Esophagus (tissue), 2 donors: ENCODE measurements at regions not wholly inside any gene's neighbourhood (a gene's known extent, or its start where the extent isn't known, plus 50 kb on each side); places are given as distances from the start of the nearest gene placed in this dataset.

Experiments
- H3K27ac ChIP-seq, 2 donors: one replicate each; pipeline ENCODE4 v1.5.1; 2013; ENCODE audit warnings: low read depth in 2 of 2, mild to moderate bottlenecking in 2 of 2, inconsistent platforms in 1 of 2, low read length in 1 of 2, moderate library complexity in 1 of 2
- H3K27me3 ChIP-seq, 2 donors: one replicate each; pipeline ENCODE4 v1.6.1; 2013; ENCODE audit warnings: low read length in 2 of 2, control low read depth in 1 of 2, mild to moderate bottlenecking in 1 of 2; ENCODE audit not compliant: insufficient read depth in 2 of 2, control insufficient read depth in 1 of 2
- H3K36me3 ChIP-seq, 2 donors: one replicate each; pipeline ENCODE4 v1.6.1; 2013; ENCODE audit warnings: low read length in 1 of 2; ENCODE audit not compliant: control insufficient read depth in 2 of 2, insufficient read depth in 2 of 2
- H3K4me1 ChIP-seq, 2 donors: one replicate each; pipeline ENCODE4 v1.6.1; 2013; ENCODE audit warnings: low read length in 1 of 2; ENCODE audit not compliant: control insufficient read depth in 2 of 2, insufficient read depth in 2 of 2
- H3K4me3 ChIP-seq, 2 donors: one replicate each; pipeline ENCODE4 v1.5.1; 2013; ENCODE audit warnings: low read length in 2 of 2, mild to moderate bottlenecking in 2 of 2, low read depth in 1 of 2, moderate library complexity in 1 of 2
- H3K9me3 ChIP-seq, 2 donors: one replicate each; pipeline ENCODE4 v1.6.1; 2013; ENCODE audit warnings: mild to moderate bottlenecking in 2 of 2, low read depth in 1 of 2, low read length in 1 of 2, moderate library complexity in 1 of 2; ENCODE audit not compliant: control insufficient read depth in 2 of 2, insufficient read depth in 1 of 2
- WGBS, 2 donors: extraction: QIAGEN DNeasy Blood & Tissue Kit; methylation state at CpG; one replicate each; pipeline ENCODE4 v1.1.7; 2013; 5-methylcytosine and 5-hydroxymethylcytosine counted together
- donor health status: healthy with polysubstance abuse.
- donor health status: Bipolar disorder and iron deficiency.

GRCh38 chr9:105968811-105969466, 274.6 kb downstream of the TMEM38B start:
- no peaks in the 10 kb centered on the region for H3K9me3 ChIP-seq
- H3K36me3 ChIP-seq, result no peaks in the 10 kb centered on the region
- no peaks in the 10 kb centered on the region for H3K27me3 ChIP-seq
- no peak overlapping the region for H3K27ac ChIP-seq
- no peaks in the 10 kb centered on the region for H3K4me1 ChIP-seq
- no peak overlapping the region for H3K4me3 ChIP-seq
- 91 to 93% methylated on average over 4 of the region's 4 CpGs for WGBS, 2 donors

- H3K4me3 ChIP-seq, result no peak overlapping the region
- WGBS, 2 donors, result 52 to 59% methylated on average over 1 of the region's 1 CpG
- H3K27ac ChIP-seq, result no peak overlapping the region
These were observed 275.3 kb downstream of the TMEM38B start for GRCh38 chr9:105969636-105970035.

GRCh38 chr9:105971986-105972385, 277.6 kb downstream of the TMEM38B start:
- H3K4me3 ChIP-seq, result no peak overlapping the region
- no peaks in the 10 kb centered on the region for H3K36me3 ChIP-seq
- 44 to 55% methylated on average over 2 of the region's 2 CpGs for WGBS, 2 donors
- no peaks in the 10 kb centered on the region for H3K27me3 ChIP-seq
- no peaks in the 10 kb centered on the region for H3K4me1 ChIP-seq
- H3K27ac ChIP-seq, result no peak overlapping the region
- H3K9me3 ChIP-seq, result no peaks in the 10 kb centered on the region

More at GRCh38 chr9:105969636-105970035, 275.3 kb downstream of the TMEM38B start:
- H3K4me1 ChIP-seq, result no peaks in the 10 kb centered on the region
- no peaks in the 10 kb centered on the region for H3K9me3 ChIP-seq
- H3K27me3 ChIP-seq, result no peaks in the 10 kb centered on the region
- no peaks in the 10 kb centered on the region for H3K36me3 ChIP-seq

- H3K4me3 ChIP-seq, result no peak overlapping the region
These were observed 278.3 kb downstream of the TMEM38B start for GRCh38 chr9:105972466-105973204.

GRCh38 chr9:105973951-105974351, 279.6 kb downstream of the TMEM38B start:
- Histone ChIP-seq H3K4me1 (no peaks in the 10 kb centered on the region), H3K27ac (no peak overlapping the region), H3K4me3 (no peak overlapping the region), H3K27me3 (no peaks in the 10 kb centered on the region), H3K36me3 (no peaks in the 10 kb centered on the region), H3K9me3 (no peaks in the 10 kb centered on the region)
- 59 to 71% methylated on average over 3 of the region's 3 CpGs for WGBS, 2 donors

More at GRCh38 chr9:105972466-105973204, 278.3 kb downstream of the TMEM38B start:
- no peaks in the 10 kb centered on the region for H3K27me3 ChIP-seq
- 62 to 69% methylated on average over 6 of the region's 6 CpGs for WGBS, 2 donors
- no peaks in the 10 kb centered on the region for H3K36me3 ChIP-seq
- H3K27ac ChIP-seq, result no peak overlapping the region
- H3K4me1 ChIP-seq, result no peaks in the 10 kb centered on the region
- no peaks in the 10 kb centered on the region for H3K9me3 ChIP-seq

GRCh38 chr9:105975886-105976645, 281.7 kb downstream of the TMEM38B start:
- H3K27me3 ChIP-seq, result no peaks in the 10 kb centered on the region
- no peaks in the 10 kb centered on the region for H3K36me3 ChIP-seq
- H3K4me3 ChIP-seq, result no peak overlapping the region
- H3K27ac ChIP-seq, result no peak overlapping the region
- WGBS, 2 donors, result 68 to 71% methylated on average over 14 of the region's 14 CpGs
- no peaks in the 10 kb centered on the region for H3K9me3 ChIP-seq
- H3K4me1 ChIP-seq, result no peaks in the 10 kb centered on the region

GRCh38 chr9:105978336-105978735, 284.0 kb downstream of the TMEM38B start:
- no peak overlapping the region for H3K4me3 ChIP-seq
- H3K36me3 ChIP-seq, result no peaks in the 10 kb centered on the region
- H3K4me1 ChIP-seq, result no peaks in the 10 kb centered on the region
- WGBS, 2 donors, result 65 to 66% methylated on average over 7 of the region's 7 CpGs
- no peaks in the 10 kb centered on the region for H3K27me3 ChIP-seq
- H3K9me3 ChIP-seq, result no peaks in the 10 kb centered on the region
- no peak overlapping the region for H3K27ac ChIP-seq

GRCh38 chr9:105978826-105979225, 284.5 kb downstream of the TMEM38B start:
- 66 to 70% methylated on average over 3 of the region's 3 CpGs for WGBS, 2 donors
- no peak overlapping the region for H3K4me3 ChIP-seq
- H3K27ac ChIP-seq, result no peak overlapping the region
- no peaks in the 10 kb centered on the region for H3K27me3 ChIP-seq
- H3K9me3 ChIP-seq, result no peaks in the 10 kb centered on the region
- no peaks in the 10 kb centered on the region for H3K36me3 ChIP-seq
- no peaks in the 10 kb centered on the region for H3K4me1 ChIP-seq

GRCh38 chr9:105979290-105979689, 284.9 kb downstream of the TMEM38B start:
- no peak overlapping the region for H3K4me3 ChIP-seq
- no peaks in the 10 kb centered on the region for H3K36me3 ChIP-seq
- H3K9me3 ChIP-seq, result no peaks in the 10 kb centered on the region
- no peaks in the 10 kb centered on the region for H3K27me3 ChIP-seq
- no peaks in the 10 kb centered on the region for H3K4me1 ChIP-seq
- no peak overlapping the region for H3K27ac ChIP-seq
- WGBS, 2 donors, result 76 to 79% methylated on average over 2 of the region's 2 CpGs
